Right atrium auricular region (tissue), 2 donors: ENCODE measurements at regions not wholly inside any gene's neighbourhood (a gene's known extent, or its start where the extent isn't known, plus 50 kb on each side); places are given as distances from the start of the nearest gene placed in this dataset.

Experiments
- DNase-seq: peaks from one replicate; pipeline ENCODE4 v3.0.0-alpha.2; 2019; ENCODE audit warnings: low spot score
- H3K27ac ChIP-seq, 2 donors: fragments of 200-600 bp; sonication (generic); 1 replicate in 1 of 2; 2 replicates in 1 of 2; pipeline ENCODE4 v1.5.1; 2016 to 2019
- H3K27me3 ChIP-seq, 2 donors: fragments of 200-600 bp; sonication (generic); one replicate each; pipeline versions ENCODE4 v1.5.1 to v1.6.0; 2017 to 2019
- H3K36me3 ChIP-seq: fragments of 200-600 bp; sonication (generic); one replicate; pipeline ENCODE4 v1.5.1; 2016
- H3K4me1 ChIP-seq, 2 donors: fragments of 200-600 bp; sonication (generic); one replicate each; pipeline versions ENCODE4 v1.5.1 to v1.6.0; 2017 to 2019
- H3K4me3 ChIP-seq, 2 donors: fragments of 200-600 bp; sonication (generic); 1 replicate in 1 of 2; 2 replicates in 1 of 2; pipeline ENCODE4 v1.5.1; 2017 to 2019; ENCODE audit warnings: mild to moderate bottlenecking in 1 of 2, moderate library complexity in 1 of 2
- H3K9me3 ChIP-seq, 2 donors: fragments of 200-600 bp; sonication (generic); one replicate each; pipeline ENCODE4 v1.5.1; 2019
- CTCF ChIP-seq, 2 donors: fragments of 200-600 bp; sonication (generic); IDR thresholded peaks; one replicate each; pipeline ENCODE4 v1.5.1; 2019; ENCODE audit warnings: antibody characterized with exemption in 2 of 2

- Histone ChIP-seq H3K27ac (no peak overlapping the region), H3K4me1 (no peaks in the 10 kb centered on the region), H3K9me3 (no peaks in the 10 kb centered on the region), H3K36me3 (no peaks in the 10 kb centered on the region), H3K27me3 (no peaks in the 10 kb centered on the region), H3K4me3 (no peak overlapping the region)
- no peak for TF ChIP-seq CTCF (IDR thresholded peaks at IDR 0.05)
- DNase-seq, result no peak
These were observed 104.1 kb upstream of the SPEF2 start for GRCh38 chr5:35513612-35514011.

- no peak for DNase-seq
- no peak overlapping the region for H3K4me3 ChIP-seq
- H3K4me1 ChIP-seq, result no peaks in the 10 kb centered on the region
- H3K27ac ChIP-seq, result no peak overlapping the region
- H3K9me3 ChIP-seq, result peaks cover 0 to 27% of the 10 kb centered on the region in 2 donors
- no peaks in the 10 kb centered on the region for H3K36me3 ChIP-seq
- TF ChIP-seq CTCF (IDR thresholded peaks at IDR 0.05), result no peak
- no peaks in the 10 kb centered on the region for H3K27me3 ChIP-seq
These were observed 115.5 kb upstream of the SPEF2 start for GRCh38 chr5:35502206-35502605.

- no peaks in the 10 kb centered on the region for H3K4me1 ChIP-seq
- H3K27me3 ChIP-seq, result no peaks in the 10 kb centered on the region
- H3K4me3 ChIP-seq, result no peak overlapping the region
- no peak overlapping the region for H3K27ac ChIP-seq
- H3K9me3 ChIP-seq, result no peaks in the 10 kb centered on the region
- no peak for TF ChIP-seq CTCF (IDR thresholded peaks at IDR 0.05)
- DNase-seq, result no peak
- H3K36me3 ChIP-seq, result no peaks in the 10 kb centered on the region
These were observed 128.9 kb upstream of the SPEF2 start for GRCh38 chr5:35488791-35489190.

GRCh38 chr5:35488055-35488454 is 129.6 kb upstream of the SPEF2 start:
- Histone ChIP-seq H3K27ac (no peak overlapping the region), H3K27me3 (no peaks in the 10 kb centered on the region), H3K4me3 (no peak overlapping the region), H3K4me1 (no peaks in the 10 kb centered on the region), H3K36me3 (no peaks in the 10 kb centered on the region), H3K9me3 (no peaks in the 10 kb centered on the region)
- DNase-seq, result no peak
- no peak for TF ChIP-seq CTCF (IDR thresholded peaks at IDR 0.05)

- Histone ChIP-seq H3K9me3 (no peaks in the 10 kb centered on the region), H3K36me3 (no peaks in the 10 kb centered on the region), H3K27me3 (no peaks in the 10 kb centered on the region), H3K4me1 (no peaks in the 10 kb centered on the region), H3K4me3 (no peak overlapping the region), H3K27ac (no peak overlapping the region)
- DNase-seq, result no peak
- no peak for TF ChIP-seq CTCF (IDR thresholded peaks at IDR 0.05)
These were observed 130.2 kb upstream of the SPEF2 start for GRCh38 chr5:35487233-35488025.

GRCh38 chr5:35485487-35485886 is 132.2 kb upstream of the SPEF2 start:
- Histone ChIP-seq H3K4me3 (no peak overlapping the region), H3K27ac (no peak overlapping the region), H3K9me3 (no peaks in the 10 kb centered on the region), H3K36me3 (no peaks in the 10 kb centered on the region), H3K4me1 (no peaks in the 10 kb centered on the region), H3K27me3 (no peaks in the 10 kb centered on the region)
- no peak for TF ChIP-seq CTCF (IDR thresholded peaks at IDR 0.05)
- DNase-seq, result no peak
